ENCODE measurements at regions not wholly inside any gene's neighbourhood (a gene's known extent, or its start where the extent isn't known, plus 50 kb on each side); places are given as distances from the start of the nearest gene placed in this dataset.

- DNase-seq: no peak
- peaks cover 4% of the 10 kb centered on the region in 2 donors for H3K27me3 Mint-ChIP-seq
- H3K27me3 ChIP-seq (ENCODE audit: insufficient read depth, low read length): no peaks in the 10 kb centered on the region
- CTCF ChIA-PET (ENCODE audit: partially characterized antibody): no interaction called here
- no peak overlapping the region for H3K27ac Mint-ChIP-seq
- POLR2A ChIA-PET (ENCODE audit: partially characterized antibody): no interaction called here
- no peak overlapping the region for H3K27ac ChIP-seq (ENCODE audit: low read depth, low read length)
- intact Hi-C loops (cut with micrococcal nuclease): no loop called here
- peaks cover 0 to 3% (median 0%) of the 10 kb centered on the region in 8 donors for H3K9me3 Mint-ChIP-seq
- H3K4me1 ChIP-seq (ENCODE audit: insufficient read depth, low read length): no peaks in the 10 kb centered on the region
- H3K4me3 Mint-ChIP-seq: no peak overlapping the region
- H3K4me1 Mint-ChIP-seq: no peaks in the 10 kb centered on the region
- no peaks in the 10 kb centered on the region for H3K36me3 ChIP-seq (ENCODE audit: insufficient read depth, low read length)
- no peaks in the 10 kb centered on the region for H3K9me3 ChIP-seq (ENCODE audit: control insufficient read depth in 1 of 2, low read length in 2 of 2)
- no peak overlapping the region for H3K4me3 ChIP-seq (ENCODE audit: low read length in 2 of 2)
- H3K36me3 Mint-ChIP-seq: no peaks in the 10 kb centered on the region
Measured at GRCh38 chr5:57677235-57677634, 194.6 kb upstream of the ACTBL2 start.

GRCh38 chr5:57676222-57677098 lies 193.8 kb upstream of the ACTBL2 start:
- Mint-ChIP-seq H3K4me1 (no peaks in the 10 kb centered on the region), H3K36me3 (no peaks in the 10 kb centered on the region), H3K27ac (no peak overlapping the region), H3K4me3 (no peak overlapping the region), H3K27me3 (peaks cover 4% of the 10 kb centered on the region in 2 donors), H3K9me3 (peaks cover 0 to 3% (median 0%) of the 10 kb centered on the region in 8 donors)
- no peak for DNase-seq
- POLR2A ChIA-PET (ENCODE audit: partially characterized antibody): no interaction called here
- no peaks in the 10 kb centered on the region for H3K36me3 ChIP-seq (ENCODE audit: insufficient read depth, low read length)
- H3K27ac ChIP-seq (ENCODE audit: low read depth, low read length): no peak overlapping the region
- no peaks in the 10 kb centered on the region for H3K27me3 ChIP-seq (ENCODE audit: insufficient read depth, low read length)
- H3K4me3 ChIP-seq (ENCODE audit: low read length in 2 of 2): no peak overlapping the region
- CTCF ChIA-PET (ENCODE audit: partially characterized antibody): interaction anchor here (2.3 kb wide), 1 partner anchor 27 kb away, joined by 7 read pairs; no protein-coding TSS in a partner anchor
- intact Hi-C loops (cut with micrococcal nuclease): no loop called here
- no peaks in the 10 kb centered on the region for H3K9me3 ChIP-seq (ENCODE audit: control insufficient read depth in 1 of 2, low read length in 2 of 2)
- H3K4me1 ChIP-seq (ENCODE audit: insufficient read depth, low read length): no peaks in the 10 kb centered on the region

- Histone ChIP-seq H3K27me3 (ENCODE audit: insufficient read depth, low read length) (no peaks in the 10 kb centered on the region), H3K9me3 (ENCODE audit: control insufficient read depth in 1 of 2, low read length in 2 of 2) (no peaks in the 10 kb centered on the region), H3K36me3 (ENCODE audit: insufficient read depth, low read length) (no peaks in the 10 kb centered on the region), H3K4me3 (ENCODE audit: low read length in 2 of 2) (no peak overlapping the region), H3K4me1 (ENCODE audit: insufficient read depth, low read length) (no peaks in the 10 kb centered on the region), H3K27ac (ENCODE audit: low read depth, low read length) (no peak overlapping the region)
- DNase-seq: no peak
- POLR2A ChIA-PET (ENCODE audit: partially characterized antibody): no interaction called here
- peaks cover 0 to 3% (median 0%) of the 10 kb centered on the region in 8 donors for H3K9me3 Mint-ChIP-seq
- no peak overlapping the region for H3K27ac Mint-ChIP-seq
- intact Hi-C loops (cut with micrococcal nuclease): no loop called here
- peaks cover 4% of the 10 kb centered on the region in 2 donors for H3K27me3 Mint-ChIP-seq
- CTCF ChIA-PET (ENCODE audit: partially characterized antibody): interaction anchor here (2.3 kb wide), 1 partner anchor 25 kb away, joined by 7 read pairs; no protein-coding TSS in a partner anchor
- no peaks in the 10 kb centered on the region for H3K36me3 Mint-ChIP-seq
- H3K4me3 Mint-ChIP-seq: no peak overlapping the region
- H3K4me1 Mint-ChIP-seq: no peaks in the 10 kb centered on the region
Measured at GRCh38 chr5:57675236-57675635, 192.6 kb upstream of the ACTBL2 start.

DNA sequence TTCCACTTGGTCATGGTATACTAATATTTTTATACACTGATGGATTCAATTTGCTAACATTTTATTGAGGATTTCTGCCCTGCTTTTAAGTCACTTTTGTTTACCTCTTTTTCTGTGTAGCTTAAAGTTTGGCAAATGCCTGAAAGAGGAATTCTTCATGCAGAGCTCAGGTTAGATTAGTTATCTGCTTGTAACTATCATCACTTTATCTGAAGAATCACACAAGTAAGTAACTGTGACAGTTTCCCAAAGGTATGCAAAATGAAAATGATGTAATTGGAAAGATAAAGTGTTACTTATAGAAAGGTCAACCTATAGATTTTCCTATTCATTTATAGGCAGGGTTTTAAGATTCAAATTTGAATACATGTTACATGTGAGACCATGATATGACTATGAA lies 188.8 kb upstream of the ACTBL2 start:
- H3K27me3 Mint-ChIP-seq: peaks cover 2 to 5% of the 10 kb centered on the region in 2 donors
- intact Hi-C loops (cut with micrococcal nuclease): no loop called here
- H3K4me1 Mint-ChIP-seq: no peaks in the 10 kb centered on the region
- Histone ChIP-seq H3K36me3 (ENCODE audit: insufficient read depth, low read length) (no peaks in the 10 kb centered on the region), H3K4me3 (ENCODE audit: low read length in 2 of 2) (no peak overlapping the region), H3K4me1 (ENCODE audit: insufficient read depth, low read length) (no peaks in the 10 kb centered on the region), H3K27me3 (ENCODE audit: insufficient read depth, low read length) (no peaks in the 10 kb centered on the region), H3K9me3 (ENCODE audit: control insufficient read depth in 1 of 2, low read length in 2 of 2) (no peaks in the 10 kb centered on the region), H3K27ac (ENCODE audit: low read depth, low read length) (no peak overlapping the region)
- DNase-seq: no peak
- H3K4me3 Mint-ChIP-seq: no peak overlapping the region
- H3K27ac Mint-ChIP-seq: no peak overlapping the region
- peaks cover 0 to 3% (median 0%) of the 10 kb centered on the region in 8 donors for H3K9me3 Mint-ChIP-seq
- CTCF ChIA-PET (ENCODE audit: partially characterized antibody): interaction anchor here (1.4 kb wide), 1 partner anchor 21 kb away, joined by 6 read pairs; no protein-coding TSS in a partner anchor
- POLR2A ChIA-PET (ENCODE audit: partially characterized antibody): no interaction called here
- no peaks in the 10 kb centered on the region for H3K36me3 Mint-ChIP-seq

DNA sequence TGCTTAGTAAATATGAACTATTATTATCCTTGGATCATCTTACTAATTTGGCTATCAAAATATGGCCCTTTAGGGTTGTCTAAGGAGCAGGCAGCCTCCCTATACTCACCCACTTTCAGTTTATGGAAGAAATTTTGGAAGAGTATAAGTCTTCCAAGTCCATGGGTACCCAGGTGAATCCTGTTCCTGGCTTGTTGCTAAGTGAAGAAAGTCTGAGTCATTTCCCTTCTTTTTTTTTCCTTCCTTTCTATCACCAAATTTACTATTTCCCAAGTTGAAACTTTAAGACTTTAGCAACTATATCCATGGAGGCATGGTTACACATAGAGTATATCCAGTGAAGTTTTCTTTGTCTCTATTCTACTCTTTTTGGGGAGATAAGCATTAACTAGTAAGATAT lies 184.0 kb upstream of the ACTBL2 start:
- intact Hi-C loops (cut with micrococcal nuclease): no loop called here
- Mint-ChIP-seq H3K27ac (no peak overlapping the region), H3K4me1 (no peaks in the 10 kb centered on the region), H3K36me3 (no peaks in the 10 kb centered on the region), H3K9me3 (no peaks in the 10 kb centered on the region), H3K4me3 (no peak overlapping the region), H3K27me3 (peaks cover 2 to 9% of the 10 kb centered on the region in 2 donors)
- H3K27ac ChIP-seq (ENCODE audit: low read depth, low read length): no peak overlapping the region
- no peaks in the 10 kb centered on the region for H3K27me3 ChIP-seq (ENCODE audit: insufficient read depth, low read length)
- no peaks in the 10 kb centered on the region for H3K36me3 ChIP-seq (ENCODE audit: insufficient read depth, low read length)
- ChIA-PET CTCF (ENCODE audit: partially characterized antibody) (interaction anchor here (3.6 kb wide), 1 partner anchor 17 kb away, joined by 12 read pairs; no protein-coding TSS in a partner anchor), POLR2A (ENCODE audit: partially characterized antibody) (no interaction called here)
- no peak overlapping the region for H3K4me3 ChIP-seq (ENCODE audit: low read length in 2 of 2)
- no peaks in the 10 kb centered on the region for H3K4me1 ChIP-seq (ENCODE audit: insufficient read depth, low read length)
- DNase-seq: no peak
- no peaks in the 10 kb centered on the region for H3K9me3 ChIP-seq (ENCODE audit: control insufficient read depth in 1 of 2, low read length in 2 of 2)

- Histone ChIP-seq H3K9me3 (ENCODE audit: control insufficient read depth in 1 of 2, low read length in 2 of 2) (no peaks in the 10 kb centered on the region), H3K4me3 (ENCODE audit: low read length in 2 of 2) (no peak overlapping the region), H3K4me1 (ENCODE audit: insufficient read depth, low read length) (no peaks in the 10 kb centered on the region), H3K36me3 (ENCODE audit: insufficient read depth, low read length) (no peaks in the 10 kb centered on the region), H3K27me3 (ENCODE audit: insufficient read depth, low read length) (no peaks in the 10 kb centered on the region), H3K27ac (ENCODE audit: low read depth, low read length) (no peak overlapping the region)
- CTCF ChIA-PET (ENCODE audit: partially characterized antibody): interaction anchor here (3.6 kb wide), 1 partner anchor 15 kb away, joined by 12 read pairs; no protein-coding TSS in a partner anchor
- POLR2A ChIA-PET (ENCODE audit: partially characterized antibody): no interaction called here
- DNase-seq: no peak
- Mint-ChIP-seq H3K4me3 (no peak overlapping the region), H3K27me3 (peaks cover 2 to 9% of the 10 kb centered on the region in 2 donors), H3K9me3 (no peaks in the 10 kb centered on the region), H3K4me1 (no peaks in the 10 kb centered on the region), H3K36me3 (no peaks in the 10 kb centered on the region), H3K27ac (no peak overlapping the region)
- intact Hi-C loops (cut with micrococcal nuclease): no loop called here
Measured at GRCh38 chr5:57665146-57665936, 182.7 kb upstream of the ACTBL2 start.

DNA sequence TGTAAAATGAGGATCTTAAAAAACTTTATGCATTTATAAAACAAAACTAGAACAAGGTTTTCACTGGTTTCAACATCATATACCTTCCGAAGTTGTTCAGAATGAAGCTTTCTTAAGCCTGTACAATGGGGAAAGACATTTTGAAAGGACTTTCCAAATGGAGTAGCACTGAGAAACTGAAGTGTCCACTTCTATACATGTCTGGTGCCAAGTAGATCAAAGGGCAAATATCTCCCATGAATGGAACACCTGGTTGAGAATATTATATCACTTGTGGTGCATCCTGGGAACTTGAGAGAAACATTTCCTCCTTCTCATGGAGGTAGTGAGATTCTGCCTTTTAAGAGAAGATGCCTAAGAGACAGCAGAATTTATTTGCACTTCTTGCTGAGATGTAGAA lies 182.1 kb upstream of the ACTBL2 start:
- Mint-ChIP-seq H3K9me3 (no peaks in the 10 kb centered on the region), H3K36me3 (no peaks in the 10 kb centered on the region), H3K27me3 (peaks cover 2 to 9% of the 10 kb centered on the region in 2 donors), H3K4me3 (no peak overlapping the region), H3K4me1 (no peaks in the 10 kb centered on the region), H3K27ac (no peak overlapping the region)
- DNase-seq: no peak
- no peaks in the 10 kb centered on the region for H3K27me3 ChIP-seq (ENCODE audit: insufficient read depth, low read length)
- ChIA-PET POLR2A (ENCODE audit: partially characterized antibody) (no interaction called here), CTCF (ENCODE audit: partially characterized antibody) (interaction anchor here (3.6 kb wide), 1 partner anchor 15 kb away, joined by 12 read pairs; no protein-coding TSS in a partner anchor)
- no peaks in the 10 kb centered on the region for H3K4me1 ChIP-seq (ENCODE audit: insufficient read depth, low read length)
- H3K4me3 ChIP-seq (ENCODE audit: low read length in 2 of 2): no peak overlapping the region
- no peaks in the 10 kb centered on the region for H3K9me3 ChIP-seq (ENCODE audit: control insufficient read depth in 1 of 2, low read length in 2 of 2)
- intact Hi-C loops (cut with micrococcal nuclease): no loop called here
- H3K36me3 ChIP-seq (ENCODE audit: insufficient read depth, low read length): no peaks in the 10 kb centered on the region
- no peak overlapping the region for H3K27ac ChIP-seq (ENCODE audit: low read depth, low read length)

Data from CD4-positive, alpha-beta memory T cell (primary cell).